DMS79 treated with DMSO at 0.1 percent for 48 hours (cell line): ENCODE measurements at regions not wholly inside any gene's neighbourhood (a gene's known extent, or its start where the extent isn't known, plus 50 kb on each side); places are given as distances from the start of the nearest gene placed in this dataset.
"Not testable (repeated sequence)": the region's sequence is repeated elsewhere in the genome, so short reads cannot be mapped to it uniquely, and the experiment has no call there.

Experiments
- DNase-seq: peaks from one replicate; lab custom pipeline; 2025; lab: John Stamatoyannopoulos, UW

- not testable (repeated sequence) for DNase-seq
Observed at GRCh38 chr17:13659051-13659450, 57.3 kb upstream of the HS3ST3A1 start.

GRCh38 chr17:13665872-13666635, 64.3 kb upstream of the HS3ST3A1 start:
- DNase-seq: no peak

- DNase-seq: no peak
Observed at GRCh38 chr17:13671341-13671740, 69.6 kb upstream of the HS3ST3A1 start.

- no peak for DNase-seq
Observed at GRCh38 chr17:13671771-13672170, 70.0 kb upstream of the HS3ST3A1 start.

- no peak for DNase-seq
Observed at GRCh38 chr17:13678361-13678760, 76.6 kb upstream of the HS3ST3A1 start.

- DNase-seq: no peak
Observed at GRCh38 chr17:13678841-13679240, 77.1 kb upstream of the HS3ST3A1 start.

GRCh38 chr17:13688716-13689115, 87.0 kb upstream of the HS3ST3A1 start:
- no peak for DNase-seq

- no peak for DNase-seq
Observed at GRCh38 chr17:13690806-13691205, 89.1 kb upstream of the HS3ST3A1 start.

GRCh38 chr17:13694934-13695333, 93.2 kb upstream of the HS3ST3A1 start:
- no peak for DNase-seq

- no peak for DNase-seq
Observed at GRCh38 chr17:13698832-13699231, 97.1 kb upstream of the HS3ST3A1 start.

GRCh38 chr17:13699261-13699660, 97.5 kb upstream of the HS3ST3A1 start:
- DNase-seq: no peak

GRCh38 chr17:13702266-13702665, 100.5 kb upstream of the HS3ST3A1 start:
- DNase-seq: no peak

GRCh38 chr17:13704333-13704732, 102.6 kb upstream of the HS3ST3A1 start:
- DNase-seq: no peak

GRCh38 chr17:13705221-13705620, 103.5 kb upstream of the HS3ST3A1 start:
- DNase-seq: no peak

GRCh38 chr17:13721705-13722104, 120.0 kb upstream of the HS3ST3A1 start:
- DNase-seq: no peak

GRCh38 chr17:13725288-13725990, 123.7 kb upstream of the HS3ST3A1 start:
- DNase-seq: no peak

GRCh38 chr17:13727441-13728171, 125.9 kb upstream of the HS3ST3A1 start:
- no peak for DNase-seq

- DNase-seq: no peak
Observed at GRCh38 chr17:13728781-13729180, 127.1 kb upstream of the HS3ST3A1 start.

- DNase-seq: no peak
Observed at GRCh38 chr17:13729466-13730134, 127.9 kb upstream of the HS3ST3A1 start.

- DNase-seq: no peak
Observed at GRCh38 chr17:13734880-13735279, 133.2 kb upstream of the HS3ST3A1 start.

GRCh38 chr17:13735444-13735843, 133.7 kb upstream of the HS3ST3A1 start:
- DNase-seq: no peak

- no peak for DNase-seq
Observed at GRCh38 chr17:13735861-13736260, 134.1 kb upstream of the HS3ST3A1 start.
